ENCODE measurements at regions not wholly inside any gene's neighbourhood (a gene's known extent, or its start where the extent isn't known, plus 50 kb on each side); places are given as distances from the start of the nearest gene placed in this dataset.

DNA sequence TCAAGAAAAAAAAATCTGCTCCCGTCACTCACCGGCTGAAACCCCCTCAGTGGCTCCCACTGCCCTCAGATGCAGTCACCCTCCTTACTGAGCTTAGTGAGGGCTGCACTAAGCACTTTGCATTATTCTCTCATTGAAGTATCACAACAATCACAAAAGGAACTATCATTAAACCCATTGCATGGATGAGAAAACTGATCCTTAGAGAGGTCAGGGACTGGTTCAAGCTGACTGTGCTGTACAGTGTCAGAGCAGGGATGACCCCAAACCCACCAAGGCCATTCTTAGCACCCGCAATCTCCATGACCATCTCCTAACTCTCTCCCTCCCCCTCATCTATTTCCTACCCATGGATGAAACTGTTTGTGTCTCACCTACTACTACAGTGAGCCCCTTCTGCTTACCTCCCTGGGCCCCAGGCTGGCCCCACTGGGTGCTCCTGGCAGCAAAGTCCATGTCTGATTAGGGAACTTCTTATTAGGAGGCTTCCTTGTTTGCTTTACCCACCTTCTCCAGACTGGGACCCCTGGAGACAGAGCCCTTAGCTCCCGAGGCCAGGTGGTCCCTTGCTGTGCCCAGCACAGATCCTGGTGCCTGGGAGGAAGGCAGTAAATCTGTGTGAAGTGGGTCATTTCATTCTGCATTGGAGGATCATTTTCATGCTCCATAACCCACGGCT, 139.3 kb upstream of the ID2 start:
- TF ChIP-seq, protein P1, sequence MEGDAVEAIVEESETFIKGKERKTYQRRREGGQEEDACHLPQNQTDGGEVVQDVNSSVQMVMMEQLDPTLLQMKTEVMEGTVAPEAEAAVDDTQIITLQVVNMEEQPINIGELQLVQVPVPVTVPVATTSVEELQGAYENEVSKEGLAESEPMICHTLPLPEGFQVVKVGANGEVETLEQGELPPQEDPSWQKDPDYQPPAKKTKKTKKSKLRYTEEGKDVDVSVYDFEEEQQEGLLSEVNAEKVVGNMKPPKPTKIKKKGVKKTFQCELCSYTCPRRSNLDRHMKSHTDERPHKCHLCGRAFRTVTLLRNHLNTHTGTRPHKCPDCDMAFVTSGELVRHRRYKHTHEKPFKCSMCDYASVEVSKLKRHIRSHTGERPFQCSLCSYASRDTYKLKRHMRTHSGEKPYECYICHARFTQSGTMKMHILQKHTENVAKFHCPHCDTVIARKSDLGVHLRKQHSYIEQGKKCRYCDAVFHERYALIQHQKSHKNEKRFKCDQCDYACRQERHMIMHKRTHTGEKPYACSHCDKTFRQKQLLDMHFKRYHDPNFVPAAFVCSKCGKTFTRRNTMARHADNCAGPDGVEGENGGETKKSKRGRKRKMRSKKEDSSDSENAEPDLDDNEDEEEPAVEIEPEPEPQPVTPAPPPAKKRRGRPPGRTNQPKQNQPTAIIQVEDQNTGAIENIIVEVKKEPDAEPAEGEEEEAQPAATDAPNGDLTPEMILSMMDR (IDR thresholded peaks at IDR 0.05 in 4 of 5, conservative IDR thresholded peaks at IDR 0.05 in 1 of 5), result no peak
- no peak for TF ChIP-seq POLR2A (IDR thresholded peaks at IDR 0.05)
